Right lobe of liver (tissue), 4 donors: ENCODE measurements at regions not wholly inside any gene's neighbourhood (a gene's known extent, or its start where the extent isn't known, plus 50 kb on each side); places are given as distances from the start of the nearest gene placed in this dataset.

ENCODE experiments used
- POLR2A ChIP-seq: fragments of 450-650 bp; IDR thresholded peaks from one replicate; pipeline ENCODE4 v1.6.1; 2017; ENCODE audit warnings: antibody characterized with exemption, mild to moderate bottlenecking
- TF ChIP-seq, protein P1 (sequence below), 4 donors: fragments of 200-600 bp in 3 of 4; fragments of 450-650 bp in 1 of 4; IDR thresholded peaks; one replicate each; pipeline versions ENCODE4 v1.5.1 to v1.8.0; 2016 to 2022; ENCODE audit warnings: antibody characterized with exemption in 4 of 4, mild to moderate bottlenecking in 2 of 4
- donor health status: DM: no; HTN: no; CAD: no.
- donor health status: DM: no; HTN: no; CAD: no.
- donor health status: DM: no; HTN: yes; CAD: no.

GRCh38 chr9:65403721-65404120 is 118.7 kb upstream of the FOXD4L5 start:
- no peak for TF ChIP-seq POLR2A
- TF ChIP-seq, protein P1, sequence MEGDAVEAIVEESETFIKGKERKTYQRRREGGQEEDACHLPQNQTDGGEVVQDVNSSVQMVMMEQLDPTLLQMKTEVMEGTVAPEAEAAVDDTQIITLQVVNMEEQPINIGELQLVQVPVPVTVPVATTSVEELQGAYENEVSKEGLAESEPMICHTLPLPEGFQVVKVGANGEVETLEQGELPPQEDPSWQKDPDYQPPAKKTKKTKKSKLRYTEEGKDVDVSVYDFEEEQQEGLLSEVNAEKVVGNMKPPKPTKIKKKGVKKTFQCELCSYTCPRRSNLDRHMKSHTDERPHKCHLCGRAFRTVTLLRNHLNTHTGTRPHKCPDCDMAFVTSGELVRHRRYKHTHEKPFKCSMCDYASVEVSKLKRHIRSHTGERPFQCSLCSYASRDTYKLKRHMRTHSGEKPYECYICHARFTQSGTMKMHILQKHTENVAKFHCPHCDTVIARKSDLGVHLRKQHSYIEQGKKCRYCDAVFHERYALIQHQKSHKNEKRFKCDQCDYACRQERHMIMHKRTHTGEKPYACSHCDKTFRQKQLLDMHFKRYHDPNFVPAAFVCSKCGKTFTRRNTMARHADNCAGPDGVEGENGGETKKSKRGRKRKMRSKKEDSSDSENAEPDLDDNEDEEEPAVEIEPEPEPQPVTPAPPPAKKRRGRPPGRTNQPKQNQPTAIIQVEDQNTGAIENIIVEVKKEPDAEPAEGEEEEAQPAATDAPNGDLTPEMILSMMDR (IDR thresholded peaks at IDR 0.05), result no peak
